ENCODE measurements at regions not wholly inside any gene's neighbourhood (a gene's known extent, or its start where the extent isn't known, plus 50 kb on each side); places are given as distances from the start of the nearest gene placed in this dataset.
A peak's percentile ranks its signal among the peaks of the same experiment; 100 is the strongest.

DNA sequence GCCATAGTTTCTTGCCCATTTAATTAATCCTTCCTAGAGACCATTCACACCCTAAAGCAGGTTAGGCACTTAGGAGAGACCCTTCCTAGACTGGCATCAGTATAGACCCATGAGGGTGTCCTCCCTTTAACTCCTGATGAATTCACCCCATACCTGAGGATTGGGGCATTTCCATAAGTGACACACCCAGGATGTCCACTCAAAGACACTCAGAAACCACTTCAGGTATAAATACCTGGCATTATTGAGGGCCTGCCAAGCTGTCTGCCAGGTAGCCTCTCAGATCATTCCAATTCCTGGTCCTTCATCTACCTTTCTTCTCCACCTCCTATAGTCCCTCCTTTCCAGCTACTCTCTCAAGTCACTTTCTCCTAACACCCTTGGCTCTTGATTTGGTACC, 57.5 kb upstream of the SLC14A2 start:
- H3K4me3 ChIP-seq (ENCODE audit: control insufficient read depth in 2 of 3, extremely low read depth in 1 of 3, insufficient read depth in 2 of 3, low read depth in 1 of 3, low read length in 3 of 3): no peak overlapping the region
- dilution Hi-C loops (cut with MboI; ENCODE audit: extremely low pct_ligation_motif_present, low sequenced_read_pairs): no loop called here
- H2AFZ ChIP-seq (ENCODE audit: control insufficient read depth, low read length): no peak overlapping the region
- peak overlapping the region; percentile 30 for H3K4me2 ChIP-seq (ENCODE audit: control insufficient read depth, extremely low read depth, insufficient read depth, low read depth, low read length)
- H3K79me2 ChIP-seq (ENCODE audit: control insufficient read depth, insufficient read depth, low read length): no peaks in the 10 kb centered on the region
- TF ChIP-seq, protein P1, sequence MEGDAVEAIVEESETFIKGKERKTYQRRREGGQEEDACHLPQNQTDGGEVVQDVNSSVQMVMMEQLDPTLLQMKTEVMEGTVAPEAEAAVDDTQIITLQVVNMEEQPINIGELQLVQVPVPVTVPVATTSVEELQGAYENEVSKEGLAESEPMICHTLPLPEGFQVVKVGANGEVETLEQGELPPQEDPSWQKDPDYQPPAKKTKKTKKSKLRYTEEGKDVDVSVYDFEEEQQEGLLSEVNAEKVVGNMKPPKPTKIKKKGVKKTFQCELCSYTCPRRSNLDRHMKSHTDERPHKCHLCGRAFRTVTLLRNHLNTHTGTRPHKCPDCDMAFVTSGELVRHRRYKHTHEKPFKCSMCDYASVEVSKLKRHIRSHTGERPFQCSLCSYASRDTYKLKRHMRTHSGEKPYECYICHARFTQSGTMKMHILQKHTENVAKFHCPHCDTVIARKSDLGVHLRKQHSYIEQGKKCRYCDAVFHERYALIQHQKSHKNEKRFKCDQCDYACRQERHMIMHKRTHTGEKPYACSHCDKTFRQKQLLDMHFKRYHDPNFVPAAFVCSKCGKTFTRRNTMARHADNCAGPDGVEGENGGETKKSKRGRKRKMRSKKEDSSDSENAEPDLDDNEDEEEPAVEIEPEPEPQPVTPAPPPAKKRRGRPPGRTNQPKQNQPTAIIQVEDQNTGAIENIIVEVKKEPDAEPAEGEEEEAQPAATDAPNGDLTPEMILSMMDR (optimal IDR thresholded peaks at IDR 0.05 in 1 of 3, IDR thresholded peaks at IDR 0.05 in 1 of 3, conservative IDR thresholded peaks at IDR 0.05 in 1 of 3; ENCODE audit: extremely low read depth in 1 of 3, insufficient read depth in 2 of 3, low read length in 3 of 3): no peak
- TF ChIP-seq EZH2 (IDR thresholded peaks at IDR 0.05; ENCODE audit: low read length): no peak
- no peaks in the 10 kb centered on the region for H4K20me1 ChIP-seq (ENCODE audit: control insufficient read depth, extremely low read depth, insufficient read depth, low read length)
- H3K9ac ChIP-seq (ENCODE audit: control insufficient read depth, extremely low read depth, insufficient read depth, low read length): no peak overlapping the region
- H3K36me3 ChIP-seq (ENCODE audit: control insufficient read depth in 2 of 2, extremely low read depth in 1 of 2, insufficient read depth in 2 of 2, low read length in 2 of 2): no peaks in the 10 kb centered on the region
- no peaks in the 10 kb centered on the region for H3K27me3 ChIP-seq (ENCODE audit: control insufficient read depth, extremely low read depth, insufficient read depth, low read length)
- H3K9me1 ChIP-seq (ENCODE audit: control insufficient read depth, extremely low read depth, insufficient read depth, low read length): no peaks in the 10 kb centered on the region
- peaks cover 14% of the 10 kb centered on the region for H3K4me1 ChIP-seq (ENCODE audit: control insufficient read depth, extremely low read depth, insufficient read depth, low read length)
- DNase-seq (ENCODE audit: low read depth, low spot score): no peak
- H3K27ac ChIP-seq (ENCODE audit: control insufficient read depth, insufficient read depth, low read length): no peak overlapping the region
- H3K9me3 ChIP-seq (ENCODE audit: control insufficient read depth, low read depth, low read length): no peaks in the 10 kb centered on the region
- peak; percentile 20 for FAIRE-seq

- FAIRE-seq (no peak), DNase-seq (ENCODE audit: low read depth, low spot score) (no peak)
- H3K9me3 ChIP-seq (ENCODE audit: control insufficient read depth, low read depth, low read length): no peaks in the 10 kb centered on the region
- H3K27me3 ChIP-seq (ENCODE audit: control insufficient read depth, extremely low read depth, insufficient read depth, low read length): no peaks in the 10 kb centered on the region
- peaks cover 14% of the 10 kb centered on the region for H3K4me1 ChIP-seq (ENCODE audit: control insufficient read depth, extremely low read depth, insufficient read depth, low read length)
- no peak overlapping the region for H3K4me2 ChIP-seq (ENCODE audit: control insufficient read depth, extremely low read depth, insufficient read depth, low read depth, low read length)
- H2AFZ ChIP-seq (ENCODE audit: control insufficient read depth, low read length): no peak overlapping the region
- dilution Hi-C loops (cut with MboI; ENCODE audit: extremely low pct_ligation_motif_present, low sequenced_read_pairs): no loop called here
- H4K20me1 ChIP-seq (ENCODE audit: control insufficient read depth, extremely low read depth, insufficient read depth, low read length): no peaks in the 10 kb centered on the region
- no peak overlapping the region for H3K4me3 ChIP-seq (ENCODE audit: control insufficient read depth in 2 of 3, extremely low read depth in 1 of 3, insufficient read depth in 2 of 3, low read depth in 1 of 3, low read length in 3 of 3)
- no peak overlapping the region for H3K27ac ChIP-seq (ENCODE audit: control insufficient read depth, insufficient read depth, low read length)
- no peaks in the 10 kb centered on the region for H3K36me3 ChIP-seq (ENCODE audit: control insufficient read depth in 2 of 2, extremely low read depth in 1 of 2, insufficient read depth in 2 of 2, low read length in 2 of 2)
- no peaks in the 10 kb centered on the region for H3K79me2 ChIP-seq (ENCODE audit: control insufficient read depth, insufficient read depth, low read length)
- no peaks in the 10 kb centered on the region for H3K9me1 ChIP-seq (ENCODE audit: control insufficient read depth, extremely low read depth, insufficient read depth, low read length)
- no peak for TF ChIP-seq EZH2 (IDR thresholded peaks at IDR 0.05; ENCODE audit: low read length)
- TF ChIP-seq, protein P1 (optimal IDR thresholded peaks at IDR 0.05 in 1 of 3, IDR thresholded peaks at IDR 0.05 in 1 of 3, conservative IDR thresholded peaks at IDR 0.05 in 1 of 3; ENCODE audit: extremely low read depth in 1 of 3, insufficient read depth in 2 of 3, low read length in 3 of 3): no peak
- H3K9ac ChIP-seq (ENCODE audit: control insufficient read depth, extremely low read depth, insufficient read depth, low read length): no peak overlapping the region
Measured at GRCh38 chr18:45559258-45559657, 56.0 kb upstream of the SLC14A2 start.
